GM18499 (cell line): ENCODE measurements at regions not wholly inside any gene's neighbourhood (a gene's known extent, or its start where the extent isn't known, plus 50 kb on each side); places are given as distances from the start of the nearest gene placed in this dataset.

ENCODE experiments used
- ATAC-seq: cut with Tn5 transposase; IDR thresholded peaks from one replicate; pipeline ENCODE4 v1.9.1; 2021; ENCODE audit warnings: moderate number of reproducible peaks; ENCODE audit not compliant: insufficient read depth, unreplicated experiment

DNA sequence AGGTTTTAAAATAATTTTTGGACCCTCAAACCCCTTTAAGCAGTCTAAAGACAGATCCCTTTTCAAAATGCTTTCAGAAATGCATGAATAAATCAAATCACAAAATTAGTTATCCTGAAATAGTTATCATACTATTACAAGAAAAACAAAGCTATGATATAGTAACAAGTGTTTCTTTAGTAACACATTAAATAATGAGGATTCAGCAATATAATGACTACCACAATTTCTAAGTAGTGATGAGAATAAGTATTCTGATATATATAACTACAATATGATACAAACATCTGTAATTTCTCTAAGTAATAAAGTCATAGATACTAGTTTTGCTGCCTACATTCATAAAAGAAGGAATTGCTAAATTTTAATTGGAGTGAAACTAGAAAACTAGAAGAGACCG lies 53.0 kb upstream of the TMEM168 start:
- ATAC-seq, result no peak
